HL-60 (cell line): ENCODE measurements at regions not wholly inside any gene's neighbourhood (a gene's known extent, or its start where the extent isn't known, plus 50 kb on each side); places are given as distances from the start of the nearest gene placed in this dataset.

ENCODE experiments used
- DNase-seq, 2 experiments: peaks; one replicate each; pipeline ENCODE4 v3.0.0-alpha.2; 2010 to 2020; ENCODE audit warnings: low read depth in 1 of 2, low spot score in 1 of 2
- H3K27ac ChIP-seq: fragments of 250-450 bp; sonication (Bioruptor Pico); replicated peaks from 2 replicates; pipeline ENCODE4 v1.5.1; 2020; ENCODE audit warnings: mild to moderate bottlenecking, moderate library complexity
- H3K27me3 ChIP-seq: fragments of 250-450 bp; sonication (Bioruptor Pico); 2 replicates; pipeline ENCODE4 v1.5.1; 2021; ENCODE audit warnings: mild to moderate bottlenecking, moderate library complexity; ENCODE audit not compliant: insufficient read depth, poor library complexity, severe bottlenecking
- H3K4me3 ChIP-seq: replicated peaks from 2 replicates; pipeline ENCODE4 v1.5.1; 2011; ENCODE audit warnings: mild to moderate bottlenecking, control low read depth, low read length; ENCODE audit not compliant: insufficient read depth
- GABPA ChIP-seq: IDR thresholded peaks from 2 replicates; pipeline ENCODE4 v1.6.1; 2012; ENCODE audit warnings: low read depth
- POLR2AphosphoS5 ChIP-seq: IDR thresholded peaks from 2 replicates; pipeline ENCODE4 v1.6.1; 2012; ENCODE audit warnings: low read depth
- REST ChIP-seq: IDR thresholded peaks from 2 replicates; pipeline ENCODE4 v1.6.1; 2012; ENCODE audit warnings: low read depth; ENCODE audit not compliant: insufficient replicate concordance
- SPI1 ChIP-seq: IDR thresholded peaks from 2 replicates; pipeline ENCODE4 v1.6.1; 2012; ENCODE audit warnings: low read depth, mild to moderate bottlenecking, borderline replicate concordance
- TF ChIP-seq, protein P1 (sequence below): IDR thresholded peaks from one replicate; pipeline ENCODE4 v1.5.1; 2011; ENCODE audit warnings: low read length, control low read depth, inconsistent platforms; ENCODE audit not compliant: insufficient read depth

DNA sequence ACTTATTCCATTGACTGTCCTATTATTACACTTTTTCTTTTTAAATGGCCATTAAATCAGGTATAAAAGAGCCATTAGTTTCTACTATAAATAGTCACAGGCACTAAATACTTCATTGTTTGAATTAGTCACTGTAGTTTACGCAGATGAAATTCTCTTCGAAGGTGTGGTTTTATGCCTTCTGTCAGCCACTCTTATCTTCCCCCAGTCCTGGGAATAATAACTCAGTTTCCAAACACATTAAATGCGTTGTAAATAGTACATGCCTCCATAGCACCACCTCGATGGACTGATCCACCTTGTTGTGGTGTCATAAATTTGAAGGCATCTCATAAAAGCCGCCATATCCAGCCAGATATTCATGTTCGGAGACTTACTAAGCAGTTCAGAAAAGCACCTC, 72.1 kb upstream of the PARD3B start:
- DNase-seq, result no peak
- Histone ChIP-seq H3K27ac (no peak overlapping the region), H3K27me3 (no peaks in the 10 kb centered on the region), H3K4me3 (no peak overlapping the region)
- no peak for TF ChIP-seq REST
- TF ChIP-seq GABPA, result no peak
- TF ChIP-seq, protein P1, sequence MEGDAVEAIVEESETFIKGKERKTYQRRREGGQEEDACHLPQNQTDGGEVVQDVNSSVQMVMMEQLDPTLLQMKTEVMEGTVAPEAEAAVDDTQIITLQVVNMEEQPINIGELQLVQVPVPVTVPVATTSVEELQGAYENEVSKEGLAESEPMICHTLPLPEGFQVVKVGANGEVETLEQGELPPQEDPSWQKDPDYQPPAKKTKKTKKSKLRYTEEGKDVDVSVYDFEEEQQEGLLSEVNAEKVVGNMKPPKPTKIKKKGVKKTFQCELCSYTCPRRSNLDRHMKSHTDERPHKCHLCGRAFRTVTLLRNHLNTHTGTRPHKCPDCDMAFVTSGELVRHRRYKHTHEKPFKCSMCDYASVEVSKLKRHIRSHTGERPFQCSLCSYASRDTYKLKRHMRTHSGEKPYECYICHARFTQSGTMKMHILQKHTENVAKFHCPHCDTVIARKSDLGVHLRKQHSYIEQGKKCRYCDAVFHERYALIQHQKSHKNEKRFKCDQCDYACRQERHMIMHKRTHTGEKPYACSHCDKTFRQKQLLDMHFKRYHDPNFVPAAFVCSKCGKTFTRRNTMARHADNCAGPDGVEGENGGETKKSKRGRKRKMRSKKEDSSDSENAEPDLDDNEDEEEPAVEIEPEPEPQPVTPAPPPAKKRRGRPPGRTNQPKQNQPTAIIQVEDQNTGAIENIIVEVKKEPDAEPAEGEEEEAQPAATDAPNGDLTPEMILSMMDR, result no peak
- no peak for TF ChIP-seq SPI1
- no peak for TF ChIP-seq POLR2AphosphoS5

DNA sequence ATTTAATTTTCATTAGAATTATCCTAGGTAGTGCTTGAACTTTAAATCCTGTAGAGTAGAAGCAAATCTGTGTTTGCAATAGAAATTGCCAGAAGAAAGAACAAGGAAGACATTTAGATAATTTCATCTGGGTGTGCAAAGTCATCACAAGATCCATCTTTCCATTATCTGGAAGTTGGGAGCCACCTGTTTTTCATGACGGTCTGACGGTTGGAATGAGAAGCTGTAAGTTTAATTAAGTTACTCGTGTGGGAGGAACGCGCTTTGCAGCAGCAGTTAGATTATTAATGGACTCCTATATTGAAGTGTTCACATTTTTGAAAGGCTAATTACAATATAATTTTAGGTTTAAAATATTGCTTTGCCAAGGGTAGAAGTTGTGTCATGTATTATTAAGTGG, 69.9 kb upstream of the PARD3B start:
- DNase-seq, result no peak
- Histone ChIP-seq H3K27me3 (no peaks in the 10 kb centered on the region), H3K27ac (no peak overlapping the region), H3K4me3 (no peak overlapping the region)
- TF ChIP-seq REST (no peak), GABPA (no peak), POLR2AphosphoS5 (no peak), SPI1 (no peak)
- TF ChIP-seq, protein P1, result no peak

DNA sequence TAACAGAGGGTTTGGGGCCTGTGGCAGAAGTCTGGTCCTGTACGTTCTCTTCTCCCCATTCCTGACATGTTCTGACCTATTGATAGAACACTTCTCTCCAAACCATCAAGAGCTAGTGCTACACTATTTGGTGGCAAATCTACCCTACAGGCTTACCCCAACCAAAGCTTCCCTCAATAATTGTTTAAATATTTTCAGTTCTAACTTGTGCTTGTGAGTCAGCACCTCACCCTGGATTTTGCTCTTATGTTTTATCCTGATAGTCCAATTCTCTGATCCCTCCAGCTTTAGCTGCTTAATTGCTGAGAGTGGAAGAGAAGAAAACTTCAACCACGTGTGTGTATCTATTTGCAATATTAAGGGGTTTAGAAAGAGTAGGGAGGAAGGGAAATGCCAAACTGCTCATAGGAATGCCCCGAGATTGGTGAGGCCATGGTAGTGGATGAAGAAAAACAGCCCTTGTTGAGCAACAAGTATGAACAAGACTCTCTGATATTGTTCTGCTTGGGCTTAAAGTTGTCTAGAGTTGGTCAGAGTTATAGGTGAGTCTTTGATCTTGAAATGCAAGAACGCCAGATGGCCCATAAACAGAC, 67.8 kb upstream of the PARD3B start:
- Histone ChIP-seq H3K27ac (no peak overlapping the region), H3K27me3 (no peaks in the 10 kb centered on the region), H3K4me3 (no peak overlapping the region)
- DNase-seq, result no peak
- TF ChIP-seq POLR2AphosphoS5 (no peak), REST (no peak), SPI1 (no peak), GABPA (no peak)
- TF ChIP-seq, protein P1, result no peak
